HepG2 (cell line): ENCODE measurements at regions not wholly inside any gene's neighbourhood (a gene's known extent, or its start where the extent isn't known, plus 50 kb on each side); places are given as distances from the start of the nearest gene placed in this dataset.

Experiments
- ATAC-seq: fragments of 200-7000 bp; cut with Tn5 transposase; 3 replicates; pipeline ENCODE4 v1.9.1; 2020; ENCODE audit warnings: mild to moderate bottlenecking, moderate library complexity
- BruUV-seq: library from RNA; stranded (reverse); fragments of 400-500 nt; replicated peaks from 2 replicates; lab custom pipeline; 2021; lab: Mats Ljungman, UMichigan
- CTCF ChIA-PET: fragments of 300-600 bp; formaldehyde crosslinking; extraction: SDS; loops from one replicate; lab custom pipeline; 2021; ENCODE audit warnings: low total read pairs, inconsistent platforms, low intra/inter-chr PET ratio; lab: Yijun Ruan, JAX
- POLR2A ChIA-PET: fragments of 350-600 bp; sonication (Branson Sonifier 250); formaldehyde crosslinking; loops from one replicate; lab custom pipeline; 2020; ENCODE audit warnings: antibody characterized with exemption, inconsistent platforms; lab: Yijun Ruan, JAX
- DNase-seq: peaks from one replicate; pipeline ENCODE4 v3.0.0-alpha.2; 2015; ENCODE audit warnings: low spot score
- FAIRE-seq: peaks from 3 replicates; lab custom pipeline; 2011; peaks lifted over from hg19 to GRCh38; lab: Jason Lieb, UNC
- H2AFZ ChIP-seq: one replicate; pipeline ENCODE4 v1.6.1; 2011; ENCODE audit warnings: low read length, inconsistent platforms
- H3K27ac ChIP-seq: fragments of 300-600 bp; 3 replicates; pipeline ENCODE4 v1.8.0; 2011; ENCODE audit warnings: mixed run types, mild to moderate bottlenecking, mixed read lengths, low read length, inconsistent platforms; ENCODE audit not compliant: insufficient read depth; ENCODE audit errors: extremely low read length
- H3K27me3 ChIP-seq, 2 experiments: fragments of 200-600 bp in 1 of 2; 2 replicates in 1 of 2; 3 replicates in 1 of 2; pipeline versions ENCODE4 v1.6.0 to v1.8.0; 2011; ENCODE audit warnings: low read length in 2 of 2, mild to moderate bottlenecking in 2 of 2, moderate library complexity in 2 of 2, inconsistent platforms in 1 of 2; ENCODE audit not compliant: insufficient read depth in 2 of 2, control insufficient read depth in 1 of 2
- H3K36me3 ChIP-seq, 2 experiments: fragments of 200-600 bp in 1 of 2; replicated peaks in 1 of 2; 2 replicates in 1 of 2; 3 replicates in 1 of 2; pipeline versions ENCODE4 v1.5.1 to v1.8.0; 2011; ENCODE audit warnings: low read length in 2 of 2, inconsistent platforms in 1 of 2; ENCODE audit not compliant: insufficient read depth in 2 of 2, control insufficient read depth in 1 of 2
- H3K4me1 ChIP-seq: 2 replicates; pipeline ENCODE4 v1.5.1; 2012; ENCODE audit warnings: low read length, inconsistent platforms; ENCODE audit not compliant: insufficient read depth
- H3K4me2 ChIP-seq: 2 replicates; pipeline ENCODE4 v1.6.0; 2011; ENCODE audit warnings: low read depth, low read length, inconsistent platforms
- H3K4me3 ChIP-seq, 3 experiments: fragments of 200-600 bp in 1 of 3; sonication (generic), shearing (Covaris generic) in 1 of 3; replicated peaks in 1 of 3; 2 replicates each; pipeline ENCODE4 v1.5.1; 2011 to 2016; ENCODE audit warnings: low read length in 3 of 3, inconsistent platforms in 2 of 3, low read depth in 2 of 3, mild to moderate bottlenecking in 2 of 3, control low read depth in 1 of 3, mixed read lengths in 1 of 3; ENCODE audit not compliant: insufficient read depth in 1 of 3
- H3K79me2 ChIP-seq: one replicate; pipeline ENCODE4 v1.6.1; 2011; ENCODE audit warnings: low read length, inconsistent platforms; ENCODE audit not compliant: insufficient read depth
- H3K9ac ChIP-seq: 2 replicates; pipeline ENCODE4 v1.6.0; 2011; ENCODE audit warnings: mild to moderate bottlenecking, low read depth, low read length, inconsistent platforms; ENCODE audit not compliant: insufficient read depth
- H3K9me3 ChIP-seq: 2 replicates; pipeline ENCODE4 v1.5.1; 2012; ENCODE audit warnings: mild to moderate bottlenecking, low read length
- H4K20me1 ChIP-seq: 2 replicates; pipeline ENCODE4 v1.6.0; 2011; ENCODE audit warnings: inconsistent platforms, mild to moderate bottlenecking, low read length, moderate library complexity; ENCODE audit not compliant: insufficient read depth
- ASH2L ChIP-seq: fragments of 300-600, 200-600 bp; sonication (generic); IDR thresholded peaks from 2 replicates; pipeline ENCODE4 v1.7.0; 2017; ENCODE audit warnings: low read depth, mild to moderate bottlenecking, moderate library complexity, mixed read lengths, low read length; ENCODE audit not compliant: insufficient read length
- CC2D1A ChIP-seq: sonication (generic); formaldehyde crosslinking; IDR thresholded peaks from 2 replicates; pipeline ENCODE4 v1.8.1; 2023; ENCODE audit warnings: mild to moderate bottlenecking, missing genetic modification reagents
- HOXA5 ChIP-seq: sonication (generic); formaldehyde crosslinking; IDR thresholded peaks from 2 replicates; pipeline ENCODE4 v1.4.0; 2020; ENCODE audit warnings: missing genetic modification reagents
- MTF1 ChIP-seq: sonication (generic); formaldehyde crosslinking; IDR thresholded peaks from 2 replicates; pipeline ENCODE4 v1.5.0; 2020; ENCODE audit warnings: missing genetic modification reagents
- SNAPC4 ChIP-seq: sonication (generic); formaldehyde crosslinking; IDR thresholded peaks from 2 replicates; pipeline ENCODE4 v1.4.0; 2020; ENCODE audit warnings: mild to moderate bottlenecking, missing genetic modification reagents
- TCF7 ChIP-seq: sonication (generic); IDR thresholded peaks from 2 replicates; pipeline ENCODE4 v1.6.1; 2016; ENCODE audit warnings: antibody characterized with exemption, low read depth
- ZNF350 ChIP-seq: sonication (generic); formaldehyde crosslinking; IDR thresholded peaks from 2 replicates; pipeline ENCODE4 v1.4.0; 2020; ENCODE audit warnings: mild to moderate bottlenecking, low read depth, missing genetic modification reagents, borderline replicate concordance
- WGBS: methylation state at CpG from one replicate; pipeline ENCODE4 v1.1.6; 2017; ENCODE audit warnings: low lambda C conversion rate; 5-methylcytosine and 5-hydroxymethylcytosine counted together
- in situ Hi-C: cut with HindIII; loops from 2 replicates; pipeline ENCODE4 v1.10.0; 2017; ENCODE audit warnings: low pct_unique_long_range_greater_than_20kb; ENCODE audit not compliant: extremely low pct_ligation_motif_present
- intact Hi-C: fragments of 100-400 bp; cut with micrococcal nuclease; formaldehyde crosslinking; loops from one replicate; pipeline ENCODE4 v1.10.0; 2022; ENCODE audit not compliant: unreplicated experiment
- TF ChIP-seq, protein P1 (sequence below): sonication (generic); formaldehyde crosslinking; IDR thresholded peaks from 2 replicates; pipeline ENCODE4 v1.4.0; 2020; ENCODE audit warnings: missing genetic modification reagents, borderline replicate concordance

GRCh38 chr7:96397936-96398598 is 76.2 kb upstream of the SLC25A13 start:
- CTCF ChIA-PET, result no interaction called here
- TF ChIP-seq, protein P1, sequence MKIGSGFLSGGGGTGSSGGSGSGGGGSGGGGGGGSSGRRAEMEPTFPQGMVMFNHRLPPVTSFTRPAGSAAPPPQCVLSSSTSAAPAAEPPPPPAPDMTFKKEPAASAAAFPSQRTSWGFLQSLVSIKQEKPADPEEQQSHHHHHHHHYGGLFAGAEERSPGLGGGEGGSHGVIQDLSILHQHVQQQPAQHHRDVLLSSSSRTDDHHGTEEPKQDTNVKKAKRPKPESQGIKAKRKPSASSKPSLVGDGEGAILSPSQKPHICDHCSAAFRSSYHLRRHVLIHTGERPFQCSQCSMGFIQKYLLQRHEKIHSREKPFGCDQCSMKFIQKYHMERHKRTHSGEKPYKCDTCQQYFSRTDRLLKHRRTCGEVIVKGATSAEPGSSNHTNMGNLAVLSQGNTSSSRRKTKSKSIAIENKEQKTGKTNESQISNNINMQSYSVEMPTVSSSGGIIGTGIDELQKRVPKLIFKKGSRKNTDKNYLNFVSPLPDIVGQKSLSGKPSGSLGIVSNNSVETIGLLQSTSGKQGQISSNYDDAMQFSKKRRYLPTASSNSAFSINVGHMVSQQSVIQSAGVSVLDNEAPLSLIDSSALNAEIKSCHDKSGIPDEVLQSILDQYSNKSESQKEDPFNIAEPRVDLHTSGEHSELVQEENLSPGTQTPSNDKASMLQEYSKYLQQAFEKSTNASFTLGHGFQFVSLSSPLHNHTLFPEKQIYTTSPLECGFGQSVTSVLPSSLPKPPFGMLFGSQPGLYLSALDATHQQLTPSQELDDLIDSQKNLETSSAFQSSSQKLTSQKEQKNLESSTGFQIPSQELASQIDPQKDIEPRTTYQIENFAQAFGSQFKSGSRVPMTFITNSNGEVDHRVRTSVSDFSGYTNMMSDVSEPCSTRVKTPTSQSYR (CRISPR knock-in tag), result peak; percentile 29; the same call in 1 of the 2 replicates
- TF ChIP-seq TCF7, result no peak
- Histone ChIP-seq H2AFZ (no peak overlapping the region), H3K4me3 (no peak overlapping the region), H3K9ac (no peak overlapping the region), H3K4me1 (peaks cover 37% of the 10 kb centered on the region), H3K36me3 (no peaks in the 10 kb centered on the region), H4K20me1 (no peaks in the 10 kb centered on the region), H3K27ac (no peak overlapping the region), H3K9me3 (no peaks in the 10 kb centered on the region), H3K4me2 (no peak overlapping the region), H3K27me3 (no peaks in the 10 kb centered on the region), H3K79me2 (no peaks in the 10 kb centered on the region)
- ATAC-seq, result peak; percentile 39; the same call in 1 of the 3 replicates
- FAIRE-seq, result no peak
- 66% methylated on average over 8 of the region's 8 CpGs for WGBS
- DNase-seq, result no peak
- BruUV-seq, result no TSS peak
- intact Hi-C loops, result no loop called here
- POLR2A ChIA-PET, result no interaction called here
- in situ Hi-C loops, result no loop called here

DNA sequence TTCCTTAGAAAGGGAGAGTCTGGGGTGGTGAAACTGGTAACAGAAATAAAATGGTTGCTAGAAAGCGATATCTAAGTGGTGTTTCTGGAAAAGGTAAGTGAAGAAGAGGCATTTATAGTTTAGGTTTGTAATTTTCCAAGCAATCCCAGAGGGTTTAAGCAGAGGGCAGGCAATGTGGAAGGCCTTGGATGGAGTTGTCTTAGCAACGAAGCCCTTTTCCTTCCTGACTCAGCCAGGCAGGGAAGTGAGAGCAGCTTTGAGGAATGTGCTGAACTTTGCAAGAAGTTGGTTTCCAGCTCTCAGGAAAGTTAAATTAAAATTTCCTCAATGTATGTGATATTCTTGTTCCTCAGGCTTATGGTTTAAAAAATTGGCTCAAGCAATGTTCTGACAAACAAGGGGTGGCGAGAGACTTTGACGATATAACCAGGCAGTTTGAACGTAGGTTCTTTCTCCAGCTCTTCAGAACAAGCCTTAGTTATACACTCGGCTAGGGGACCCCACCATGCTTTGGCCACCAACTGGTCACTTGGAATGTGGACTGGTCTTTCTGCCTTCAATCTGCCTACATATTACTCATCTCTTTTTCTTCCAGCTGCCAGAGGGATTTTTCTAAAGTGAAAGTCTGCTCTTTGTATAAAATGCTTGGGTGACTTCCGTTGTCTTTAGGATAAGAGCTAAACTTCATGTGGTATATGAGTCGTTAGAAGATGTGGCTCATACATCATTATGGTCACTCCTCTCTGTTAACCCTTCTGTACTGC is 66.9 kb upstream of the SLC25A13 start:
- WGBS, result 33% methylated on average over 8 of the region's 8 CpGs
- no peaks in the 10 kb centered on the region for H3K79me2 ChIP-seq
- in situ Hi-C loops, result no loop called here
- H2AFZ ChIP-seq, result no peak overlapping the region
- BruUV-seq, result no TSS peak
- FAIRE-seq (no peak), ATAC-seq (peak; percentile 44; the same call in 1 of the 3 replicates), DNase-seq (no peak)
- ChIA-PET POLR2A (no interaction called here), CTCF (no interaction called here)
- H3K27me3 ChIP-seq, result peaks cover 0 to 3% of the 10 kb centered on the region in 2 experiments; a peak in 1 of 5 replicates
- no peak overlapping the region for H3K27ac ChIP-seq
- peak overlapping the region; percentile 13; the same call in 1 of the 2 replicates for H3K4me2 ChIP-seq
- no peaks in the 10 kb centered on the region for H4K20me1 ChIP-seq
- no peaks in the 10 kb centered on the region for H3K9me3 ChIP-seq
- H3K36me3 ChIP-seq, result no peaks in the 10 kb centered on the region
- intact Hi-C loops, result no loop called here
- H3K4me3 ChIP-seq, result no peak overlapping the region
- peaks cover 11% of the 10 kb centered on the region for H3K4me1 ChIP-seq
- H3K9ac ChIP-seq, result no peak overlapping the region
- TF ChIP-seq ZNF350 (CRISPR knock-in tag) (no peak), MTF1 (no peak), SNAPC4 (no peak), CC2D1A (CRISPR knock-in tag) (no peak), HOXA5 (CRISPR knock-in tag) (no peak), ASH2L (no peak)
